ENCODE measurements at regions not wholly inside any gene's neighbourhood (a gene's known extent, or its start where the extent isn't known, plus 50 kb on each side); places are given as distances from the start of the nearest gene placed in this dataset.

DNA sequence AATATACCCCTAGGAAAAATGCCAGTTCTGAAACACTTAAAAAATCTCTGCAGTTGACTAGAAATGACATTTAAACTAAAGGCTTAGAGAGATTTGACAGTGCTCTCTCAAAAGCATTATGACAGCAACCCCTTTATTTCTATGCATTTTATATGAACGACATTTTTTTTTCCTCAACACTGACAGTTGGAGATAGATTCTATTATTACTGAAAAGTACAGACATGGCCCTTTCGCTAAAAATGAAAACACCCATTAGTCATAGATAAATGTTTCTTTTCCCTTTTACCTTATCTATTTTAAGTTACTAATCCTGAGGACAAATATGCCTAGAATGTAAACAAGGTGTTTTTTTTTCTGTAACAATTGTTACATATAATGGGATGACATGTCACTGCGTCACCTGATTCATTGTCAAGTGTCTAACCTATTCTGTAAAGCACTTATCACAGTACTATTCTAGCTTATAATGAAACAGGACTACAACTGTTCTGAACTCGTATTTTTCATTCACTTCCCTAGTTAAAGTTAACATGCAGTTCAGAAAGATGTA, 1169.6 kb upstream of the CRIM1 start:
- no peak for TF ChIP-seq EZH2 (IDR thresholded peaks at IDR 0.05; ENCODE audit: borderline replicate concordance, low read depth, low read length, poor library complexity, severe bottlenecking)
- TF ChIP-seq, protein P1, sequence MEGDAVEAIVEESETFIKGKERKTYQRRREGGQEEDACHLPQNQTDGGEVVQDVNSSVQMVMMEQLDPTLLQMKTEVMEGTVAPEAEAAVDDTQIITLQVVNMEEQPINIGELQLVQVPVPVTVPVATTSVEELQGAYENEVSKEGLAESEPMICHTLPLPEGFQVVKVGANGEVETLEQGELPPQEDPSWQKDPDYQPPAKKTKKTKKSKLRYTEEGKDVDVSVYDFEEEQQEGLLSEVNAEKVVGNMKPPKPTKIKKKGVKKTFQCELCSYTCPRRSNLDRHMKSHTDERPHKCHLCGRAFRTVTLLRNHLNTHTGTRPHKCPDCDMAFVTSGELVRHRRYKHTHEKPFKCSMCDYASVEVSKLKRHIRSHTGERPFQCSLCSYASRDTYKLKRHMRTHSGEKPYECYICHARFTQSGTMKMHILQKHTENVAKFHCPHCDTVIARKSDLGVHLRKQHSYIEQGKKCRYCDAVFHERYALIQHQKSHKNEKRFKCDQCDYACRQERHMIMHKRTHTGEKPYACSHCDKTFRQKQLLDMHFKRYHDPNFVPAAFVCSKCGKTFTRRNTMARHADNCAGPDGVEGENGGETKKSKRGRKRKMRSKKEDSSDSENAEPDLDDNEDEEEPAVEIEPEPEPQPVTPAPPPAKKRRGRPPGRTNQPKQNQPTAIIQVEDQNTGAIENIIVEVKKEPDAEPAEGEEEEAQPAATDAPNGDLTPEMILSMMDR (conservative IDR thresholded peaks at IDR 0.05; ENCODE audit: low read depth, low read length), result no peak
